Esophagus squamous epithelium (tissue), 4 donors: ENCODE measurements at regions not wholly inside any gene's neighbourhood (a gene's known extent, or its start where the extent isn't known, plus 50 kb on each side); places are given as distances from the start of the nearest gene placed in this dataset.

Experiments used
- CTCF ChIP-seq, 6 experiments: fragments of 450-650 bp in 4 of 6; fragments of 200-600 bp in 2 of 6; sonication (generic) in 2 of 6; IDR thresholded peaks; one replicate each; pipeline ENCODE4 v1.5.1; 2016 to 2019; ENCODE audit warnings: antibody characterized with exemption in 6 of 6, mild to moderate bottlenecking in 4 of 6, moderate library complexity in 4 of 6
- POLR2A ChIP-seq, 4 donors: fragments of 450-650 bp; IDR thresholded peaks; one replicate each; pipeline ENCODE4 v1.6.1; 2017; ENCODE audit warnings: antibody characterized with exemption in 4 of 4, mild to moderate bottlenecking in 4 of 4, moderate library complexity in 3 of 4

GRCh38 chr21:35663856-35664606, 396.3 kb downstream of the SETD4 start:
- TF ChIP-seq CTCF (IDR thresholded peaks at IDR 0.05) (no peak), POLR2A (IDR thresholded peaks at IDR 0.05) (no peak)
